Activated CD4-positive, alpha-beta T cell treated with anti-CD3 and anti-CD28 coated beads for 36 hours (primary cell): ENCODE measurements at regions not wholly inside any gene's neighbourhood (a gene's known extent, or its start where the extent isn't known, plus 50 kb on each side); places are given as distances from the start of the nearest gene placed in this dataset.

Source experiments
- ATAC-seq: fragments of 200-7000 bp; cut with Tn5 transposase; one replicate; pipeline ENCODE4 v1.10.0; 2021; ENCODE audit warnings: mild to moderate bottlenecking, moderate library complexity
- CTCF ChIA-PET: fragments of 350-600 bp; sonication (Branson Sonifier 250); formaldehyde crosslinking; loops from one replicate; lab custom pipeline; 2021; ENCODE audit warnings: antibody characterized with exemption; lab: Charles Lee
- POLR2A ChIA-PET: fragments of 350-600 bp; sonication (Branson Sonifier 250); formaldehyde crosslinking; loops from one replicate; lab custom pipeline; 2021; ENCODE audit warnings: antibody characterized with exemption, inconsistent platforms; lab: Charles Lee
- DNase-seq: peaks from one replicate; pipeline ENCODE4 v3.0.0-alpha.2; 2020
- H3K27ac Mint-ChIP-seq: one replicate; pipeline ENCODE4 v1.8.0; 2021; ENCODE audit warnings: mixed read lengths
- H3K27me3 Mint-ChIP-seq: one replicate; pipeline ENCODE4 v1.8.0; 2021; ENCODE audit warnings: mixed read lengths
- H3K36me3 Mint-ChIP-seq: one replicate; pipeline ENCODE4 v1.8.0; 2021; ENCODE audit warnings: low read depth, mixed read lengths
- H3K4me1 Mint-ChIP-seq: one replicate; pipeline ENCODE4 v1.8.0; 2021; ENCODE audit warnings: mixed read lengths
- H3K4me3 Mint-ChIP-seq: one replicate; pipeline ENCODE4 v1.8.0; 2021; ENCODE audit warnings: mild to moderate bottlenecking, moderate library complexity, mixed read lengths
- H3K9me3 Mint-ChIP-seq: one replicate; pipeline ENCODE4 v1.8.0; 2021; ENCODE audit warnings: low read depth, mixed read lengths
- intact Hi-C, 2 experiments: fragments of 100-400 bp; cut with DNase I in 1 of 2; cut with micrococcal nuclease in 1 of 2; formaldehyde crosslinking; loops; one replicate each; pipeline versions ENCODE4 v1.14.2 to v1.15.1; 2022 to 2024; cut with DNase I, micrococcal nuclease

DNA sequence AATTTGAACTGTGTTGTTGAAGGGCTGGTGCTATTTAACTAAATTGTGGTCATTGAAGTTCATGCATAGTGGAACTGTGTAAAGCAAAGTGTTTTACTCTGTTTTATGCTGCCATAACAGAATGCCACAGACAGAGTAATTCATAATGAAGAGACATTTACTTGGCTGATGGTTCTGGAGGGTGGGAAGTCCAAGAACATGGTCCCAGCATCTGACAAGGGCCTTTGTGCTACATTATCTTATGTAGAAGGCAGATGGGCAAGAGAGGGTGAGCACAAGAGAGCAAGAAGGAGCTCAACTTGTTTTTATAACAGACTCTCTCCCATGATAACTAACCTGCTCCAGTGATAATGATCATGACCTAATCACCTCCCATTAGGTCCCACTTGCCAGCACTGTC lies 101.9 kb upstream of the NR3C1 start:
- Mint-ChIP-seq H3K27me3 (no peaks in the 10 kb centered on the region), H3K4me1 (no peaks in the 10 kb centered on the region), H3K9me3 (no peaks in the 10 kb centered on the region), H3K4me3 (no peak overlapping the region), H3K27ac (no peak overlapping the region), H3K36me3 (no peaks in the 10 kb centered on the region)
- ChIA-PET CTCF (interaction anchor here (0.7 kb wide), 1 partner anchor 50 kb away, joined by 3 read pairs; no protein-coding TSS in a partner anchor), POLR2A (no interaction called here)
- intact Hi-C loops, result no loop called here
- no peak for ATAC-seq
- no peak for DNase-seq

DNA sequence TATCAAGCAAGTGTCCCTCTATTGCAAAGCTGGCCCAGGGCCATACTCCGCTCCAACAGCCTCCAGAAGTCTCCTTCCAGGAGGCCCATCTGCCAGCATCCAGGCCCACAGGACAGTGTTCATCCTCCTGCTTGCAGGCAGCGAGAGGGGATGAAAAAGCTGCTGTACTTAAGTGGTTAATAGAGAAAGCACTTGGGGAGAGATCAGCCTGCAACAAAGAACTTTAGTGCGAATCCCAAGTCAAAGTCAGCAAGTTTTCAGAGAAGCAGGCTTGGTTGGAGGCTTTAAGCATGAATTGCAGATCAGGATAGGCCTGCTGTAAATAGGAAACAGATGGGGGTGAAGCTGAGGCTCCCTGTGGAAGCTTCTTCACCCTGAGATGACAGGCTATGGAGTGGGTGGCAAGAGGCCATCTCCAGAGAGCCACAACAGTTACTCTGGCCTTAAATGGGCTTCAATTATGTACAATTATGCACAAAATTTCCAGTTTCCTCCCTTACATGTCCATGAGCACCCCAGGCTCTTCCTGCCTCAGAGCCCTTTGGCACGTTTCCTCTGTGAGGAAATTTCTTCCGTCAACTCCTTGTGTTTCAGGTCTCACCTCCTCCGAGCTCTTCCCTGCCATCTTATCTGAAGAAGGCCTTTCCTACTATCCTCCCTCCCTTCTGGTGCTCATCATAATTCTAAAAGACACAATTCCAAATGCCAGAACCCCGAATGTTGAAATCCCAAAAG lies 98.0 kb upstream of the NR3C1 start:
- ChIA-PET CTCF (interaction anchor here (0.7 kb wide), 1 partner anchor 51 kb away, joined by 4 read pairs; no protein-coding TSS in a partner anchor), POLR2A (no interaction called here)
- no peak for ATAC-seq
- Mint-ChIP-seq H3K36me3 (no peaks in the 10 kb centered on the region), H3K9me3 (no peaks in the 10 kb centered on the region), H3K4me3 (no peak overlapping the region), H3K4me1 (no peaks in the 10 kb centered on the region), H3K27me3 (no peaks in the 10 kb centered on the region), H3K27ac (no peak overlapping the region)
- no peak for DNase-seq
- intact Hi-C loops, result no loop called here

DNA sequence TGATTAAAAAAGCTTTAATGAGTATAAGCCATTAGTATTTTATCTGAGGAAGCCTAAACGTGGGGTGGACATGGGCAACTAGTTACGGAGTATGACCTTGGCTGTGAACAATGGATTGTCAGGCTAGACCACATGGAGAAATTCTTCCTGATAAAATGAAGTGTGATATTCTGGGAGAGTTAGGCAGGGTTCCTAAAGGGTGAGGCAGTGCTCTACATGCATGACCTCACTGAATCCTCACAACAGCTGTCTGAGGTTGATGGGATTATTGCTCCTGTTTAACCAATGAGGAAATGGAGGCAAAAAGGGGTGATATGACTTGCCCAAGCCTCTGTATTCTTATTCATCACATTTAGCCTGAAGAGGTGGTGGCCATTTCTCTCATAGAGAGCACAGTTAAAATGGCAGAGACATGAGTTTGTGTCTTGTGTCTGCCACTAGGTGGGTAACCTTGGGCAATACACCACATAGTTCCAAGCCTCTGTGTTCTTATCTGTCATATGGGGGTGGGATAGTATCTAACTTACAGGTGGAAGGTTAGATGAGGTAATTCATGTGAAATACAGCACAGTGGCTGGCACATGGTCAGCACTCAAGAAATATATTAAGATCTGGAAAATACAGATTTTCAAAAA lies 96.1 kb upstream of the NR3C1 start:
- Mint-ChIP-seq H3K36me3 (no peaks in the 10 kb centered on the region), H3K9me3 (no peaks in the 10 kb centered on the region), H3K27ac (no peak overlapping the region), H3K27me3 (no peaks in the 10 kb centered on the region), H3K4me3 (no peak overlapping the region), H3K4me1 (no peaks in the 10 kb centered on the region)
- ChIA-PET CTCF (no interaction called here), POLR2A (no interaction called here)
- DNase-seq, result no peak
- intact Hi-C loops, result no loop called here
- ATAC-seq, result peak; percentile 36

DNA sequence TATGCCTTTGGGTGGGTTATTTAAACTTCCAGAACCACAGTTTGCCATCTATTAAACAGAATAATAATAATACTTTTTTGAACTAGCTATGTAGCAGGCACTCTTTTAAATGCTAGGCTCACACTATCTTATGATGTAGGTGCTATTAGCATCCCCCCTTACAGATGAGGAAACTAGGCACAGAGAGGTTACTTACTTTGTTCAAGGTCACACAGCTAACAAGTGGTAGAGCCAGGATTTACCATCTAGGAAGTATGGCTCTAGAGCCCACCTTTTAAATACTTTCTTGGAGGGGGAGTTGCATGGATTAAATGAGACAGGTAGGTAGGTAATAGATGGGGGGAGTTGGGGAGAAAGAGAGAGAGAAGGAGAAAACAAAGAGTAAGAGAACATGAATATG lies 95.3 kb upstream of the NR3C1 start:
- no peaks in the 10 kb centered on the region for H3K36me3 Mint-ChIP-seq
- intact Hi-C loops, result no loop called here
- no peak overlapping the region for H3K4me3 Mint-ChIP-seq
- H3K27me3 Mint-ChIP-seq, result no peaks in the 10 kb centered on the region
- ATAC-seq, result no peak
- CTCF ChIA-PET, result no interaction called here
- no peaks in the 10 kb centered on the region for H3K4me1 Mint-ChIP-seq
- POLR2A ChIA-PET, result no interaction called here
- no peak for DNase-seq
- no peak overlapping the region for H3K27ac Mint-ChIP-seq
- no peaks in the 10 kb centered on the region for H3K9me3 Mint-ChIP-seq

DNA sequence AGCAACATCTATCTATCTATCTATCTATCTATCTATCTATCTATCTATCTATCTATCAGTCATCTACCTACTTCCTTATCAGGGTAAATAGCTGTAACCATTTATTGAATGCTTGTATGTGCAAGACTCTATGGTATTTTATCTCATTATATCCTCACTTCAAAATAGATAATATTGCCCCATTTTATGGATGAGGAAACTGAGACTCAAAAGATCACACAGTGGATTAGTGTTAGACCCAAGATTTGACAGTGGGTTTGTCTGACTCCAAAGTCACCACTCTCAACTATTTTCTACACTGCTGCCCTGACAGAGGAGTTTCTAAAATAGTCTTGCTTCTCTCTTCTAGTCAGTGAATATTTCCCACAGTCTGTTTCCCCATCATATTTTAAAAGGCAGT lies 94.3 kb upstream of the NR3C1 start:
- intact Hi-C loops, result no loop called here
- H3K36me3 Mint-ChIP-seq, result no peaks in the 10 kb centered on the region
- H3K27ac Mint-ChIP-seq, result no peak overlapping the region
- H3K27me3 Mint-ChIP-seq, result no peaks in the 10 kb centered on the region
- ATAC-seq (no peak), DNase-seq (no peak)
- CTCF ChIA-PET, result no interaction called here
- POLR2A ChIA-PET, result no interaction called here
- H3K9me3 Mint-ChIP-seq, result no peaks in the 10 kb centered on the region
- H3K4me1 Mint-ChIP-seq, result no peaks in the 10 kb centered on the region
- no peak overlapping the region for H3K4me3 Mint-ChIP-seq

DNA sequence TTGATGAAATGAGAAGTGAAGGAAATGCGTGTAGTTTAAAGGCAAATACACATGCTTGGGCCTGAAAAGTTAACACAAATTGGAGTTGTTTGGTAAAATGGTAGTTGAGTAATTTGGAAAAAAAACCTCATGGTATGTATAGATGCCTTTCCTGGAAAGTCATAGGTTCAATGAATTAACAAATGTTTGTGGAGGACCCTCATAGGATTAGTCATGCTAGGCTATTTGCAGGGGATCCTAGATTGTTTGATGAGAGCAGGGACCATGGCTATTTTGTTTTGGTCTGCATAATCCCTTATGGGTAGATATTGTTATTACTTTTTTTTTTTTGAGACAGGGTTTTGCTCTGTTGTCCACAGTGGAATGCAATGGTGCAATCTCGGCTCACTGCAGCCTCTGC lies 93.5 kb upstream of the NR3C1 start:
- CTCF ChIA-PET, result no interaction called here
- Mint-ChIP-seq H3K9me3 (peaks cover 4% of the 10 kb centered on the region), H3K36me3 (no peaks in the 10 kb centered on the region), H3K27ac (no peak overlapping the region), H3K27me3 (no peaks in the 10 kb centered on the region), H3K4me1 (no peaks in the 10 kb centered on the region), H3K4me3 (no peak overlapping the region)
- no peak for DNase-seq
- POLR2A ChIA-PET, result no interaction called here
- ATAC-seq, result no peak
- intact Hi-C loops, result no loop called here

DNA sequence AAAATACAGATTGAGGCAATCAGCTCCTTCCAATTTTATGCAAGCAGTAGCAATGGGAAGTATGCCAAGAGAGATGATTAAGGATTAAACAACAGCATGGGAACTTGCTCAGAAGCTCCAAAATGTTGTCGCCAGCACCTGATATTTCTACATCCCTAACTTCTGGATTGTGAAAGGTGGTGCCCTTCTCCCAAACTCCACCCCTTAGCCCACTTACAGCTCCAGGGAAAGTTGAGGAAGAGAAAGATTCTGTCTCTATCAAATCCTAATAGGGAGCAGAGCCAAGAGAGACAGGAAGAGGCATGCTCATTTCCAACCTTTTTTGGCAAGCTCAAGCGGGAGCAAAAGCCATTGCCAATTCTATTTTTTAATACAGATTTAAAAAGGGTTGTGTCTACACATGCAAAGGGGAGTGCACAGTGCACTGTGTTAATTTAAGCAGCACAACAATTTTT lies 92.4 kb upstream of the NR3C1 start:
- Mint-ChIP-seq H3K27me3 (no peaks in the 10 kb centered on the region), H3K27ac (no peak overlapping the region), H3K36me3 (no peaks in the 10 kb centered on the region), H3K4me1 (no peaks in the 10 kb centered on the region), H3K9me3 (peaks cover 4% of the 10 kb centered on the region), H3K4me3 (no peak overlapping the region)
- intact Hi-C loops, result no loop called here
- DNase-seq (no peak), ATAC-seq (no peak)
- CTCF ChIA-PET, result no interaction called here
- POLR2A ChIA-PET, result no interaction called here

DNA sequence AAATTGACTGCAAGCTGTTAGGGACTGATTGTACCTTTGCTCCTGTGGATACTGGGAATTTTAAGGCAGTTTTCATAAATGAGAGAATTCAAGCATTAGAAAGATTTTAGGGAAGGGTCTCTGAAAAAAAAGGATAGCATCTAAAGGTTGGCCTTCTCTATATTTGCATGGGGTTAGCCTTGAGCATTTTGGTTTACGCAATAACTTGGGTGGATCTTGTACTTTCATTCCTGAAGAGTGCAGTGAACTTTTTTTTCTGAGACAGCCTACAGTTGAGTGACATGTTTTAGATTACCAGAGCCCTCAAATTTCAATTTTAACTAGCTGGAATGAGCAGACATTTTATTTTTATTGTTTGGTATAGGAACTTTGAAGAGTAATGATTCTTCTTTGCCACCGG lies 91.6 kb upstream of the NR3C1 start:
- CTCF ChIA-PET, result no interaction called here

DNA sequence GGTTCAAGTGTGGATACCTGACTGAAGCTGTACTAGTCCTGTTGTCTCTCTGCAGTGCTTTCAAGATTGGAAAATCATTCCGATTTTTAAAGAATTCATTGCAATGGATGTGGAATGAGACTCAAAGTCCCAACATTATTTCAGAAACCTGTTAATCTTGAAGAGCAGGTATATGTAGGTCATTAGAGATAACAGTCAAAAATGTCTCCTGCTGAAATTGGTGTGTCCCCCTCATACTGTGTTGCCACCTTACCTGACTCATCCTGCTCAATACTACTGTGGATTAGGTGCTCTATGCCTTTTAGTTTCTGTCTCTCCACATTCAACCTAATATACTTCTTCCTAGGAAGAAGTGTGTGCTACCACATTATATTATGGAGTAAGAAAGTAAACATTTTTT lies 91.1 kb upstream of the NR3C1 start:
- POLR2A ChIA-PET, result no interaction called here
- Mint-ChIP-seq H3K4me1 (no peaks in the 10 kb centered on the region), H3K9me3 (peaks cover 4% of the 10 kb centered on the region), H3K27ac (no peak overlapping the region), H3K27me3 (no peaks in the 10 kb centered on the region), H3K4me3 (no peak overlapping the region), H3K36me3 (no peaks in the 10 kb centered on the region)
- no peak for ATAC-seq
- intact Hi-C loops, result no loop called here
- no peak for DNase-seq
- CTCF ChIA-PET, result no interaction called here

More for the DNA sequence above, 91.6 kb upstream of the NR3C1 start:
- no peak for DNase-seq
- peaks cover 4% of the 10 kb centered on the region for H3K9me3 Mint-ChIP-seq
- no peaks in the 10 kb centered on the region for H3K27me3 Mint-ChIP-seq
- no peaks in the 10 kb centered on the region for H3K36me3 Mint-ChIP-seq
- no peak for ATAC-seq
- H3K4me1 Mint-ChIP-seq, result no peaks in the 10 kb centered on the region
- POLR2A ChIA-PET, result no interaction called here
- intact Hi-C loops, result no loop called here
- no peak overlapping the region for H3K27ac Mint-ChIP-seq
- H3K4me3 Mint-ChIP-seq, result no peak overlapping the region

DNA sequence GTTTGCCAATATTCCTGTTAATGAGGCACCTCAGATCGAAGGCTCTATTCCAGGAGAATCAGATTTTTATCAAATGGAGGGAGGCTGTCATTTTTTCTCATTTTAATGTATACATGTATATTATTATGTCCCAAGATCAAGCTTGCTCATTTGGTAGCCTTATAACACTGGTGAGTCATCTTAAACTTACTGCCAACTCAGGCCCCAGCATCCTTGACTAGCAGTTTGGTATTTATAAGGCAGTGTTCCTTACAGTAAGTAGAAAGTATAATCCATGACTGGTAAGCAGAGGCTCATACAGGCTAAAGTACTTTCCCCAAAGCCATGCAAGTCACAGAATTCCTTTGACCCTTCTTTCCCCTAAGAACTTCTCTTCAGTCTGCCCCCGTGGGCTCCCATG lies 90.7 kb upstream of the NR3C1 start:
- intact Hi-C loops, result no loop called here
- ATAC-seq (peak; percentile 57), DNase-seq (no peak)
- no peaks in the 10 kb centered on the region for H3K36me3 Mint-ChIP-seq
- no peak overlapping the region for H3K27ac Mint-ChIP-seq
- H3K4me1 Mint-ChIP-seq, result no peaks in the 10 kb centered on the region
- no peaks in the 10 kb centered on the region for H3K27me3 Mint-ChIP-seq
- no peak overlapping the region for H3K4me3 Mint-ChIP-seq
- CTCF ChIA-PET, result no interaction called here
- POLR2A ChIA-PET, result no interaction called here
- peaks cover 4% of the 10 kb centered on the region for H3K9me3 Mint-ChIP-seq

DNA sequence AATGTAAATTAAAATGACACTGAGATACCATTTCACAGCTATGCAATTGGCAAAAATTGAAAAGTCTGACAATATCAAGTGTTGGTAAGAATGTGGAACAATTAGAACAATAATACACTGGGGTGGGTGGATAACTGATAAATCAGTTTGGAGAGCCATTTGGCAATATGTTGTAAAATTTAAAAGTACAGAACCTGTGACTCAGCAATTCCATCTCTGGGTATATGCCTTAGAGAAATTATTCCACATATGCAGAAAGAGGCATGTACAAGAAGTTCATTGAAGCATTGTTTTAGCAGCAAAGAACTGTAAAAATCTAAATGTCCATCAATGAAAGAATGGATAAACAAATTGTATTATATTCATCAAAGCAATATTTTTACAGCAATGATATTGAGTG lies 89.3 kb upstream of the NR3C1 start:
- no peak for DNase-seq
- Mint-ChIP-seq H3K36me3 (no peaks in the 10 kb centered on the region), H3K9me3 (peaks cover 4% of the 10 kb centered on the region), H3K4me3 (no peak overlapping the region), H3K27me3 (no peaks in the 10 kb centered on the region), H3K4me1 (no peaks in the 10 kb centered on the region), H3K27ac (no peak overlapping the region)
- intact Hi-C loops, result no loop called here
- ChIA-PET CTCF (no interaction called here), POLR2A (no interaction called here)
- ATAC-seq, result no peak

DNA sequence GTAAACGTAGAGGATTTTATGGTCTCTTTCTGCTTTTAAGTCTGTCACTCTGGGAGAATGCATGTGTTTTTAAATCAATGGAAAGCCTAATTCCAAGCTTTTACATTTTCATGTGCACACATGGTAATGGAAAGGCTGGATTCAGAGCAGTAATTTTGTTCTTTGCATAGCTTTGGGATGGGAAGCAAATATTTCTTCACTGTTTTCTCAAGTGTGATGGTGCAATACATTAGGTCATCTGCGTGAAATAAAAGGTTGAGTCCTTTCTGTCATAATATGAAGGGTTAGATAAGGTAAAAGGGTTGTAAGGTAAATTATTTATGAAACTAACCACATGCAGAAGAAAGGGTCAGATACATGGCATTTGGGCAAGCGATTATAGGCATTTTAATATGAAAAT lies 88.2 kb upstream of the NR3C1 start:
- Mint-ChIP-seq H3K9me3 (peaks cover 4% of the 10 kb centered on the region), H3K27me3 (no peaks in the 10 kb centered on the region), H3K36me3 (no peaks in the 10 kb centered on the region), H3K4me1 (no peaks in the 10 kb centered on the region), H3K27ac (no peak overlapping the region), H3K4me3 (no peak overlapping the region)
- ChIA-PET CTCF (no interaction called here), POLR2A (no interaction called here)
- ATAC-seq, result no peak
- intact Hi-C loops, result no loop called here
- DNase-seq, result no peak
